Spleen (tissue), 7 donors: ENCODE measurements at regions not wholly inside any gene's neighbourhood (a gene's known extent, or its start where the extent isn't known, plus 50 kb on each side); places are given as distances from the start of the nearest gene placed in this dataset.

ENCODE experiments used
- CTCF ChIP-seq, 11 experiments: fragments of 200-600 bp in 7 of 11; fragments of 450-650 bp in 4 of 11; sonication (generic) in 4 of 11; IDR thresholded peaks in 8 of 11; conservative IDR thresholded peaks in 3 of 11; 1 replicate in 7 of 11; 2 replicates in 4 of 11; pipeline versions ENCODE4 v1.4.0 to v1.8.0; 2016 to 2021; ENCODE audit warnings: antibody characterized with exemption in 11 of 11, inconsistent platforms in 4 of 11, mild to moderate bottlenecking in 1 of 11
- POLR2A ChIP-seq, 3 donors: fragments of 450-650 bp; IDR thresholded peaks; one replicate each; pipeline ENCODE4 v1.5.1; 2017; ENCODE audit warnings: antibody characterized with exemption in 3 of 3, mild to moderate bottlenecking in 1 of 3
- donor health status: DM: no; HTN: no; CAD: no; lungs with moderate emphysema.
- donor health status: DM: no; HTN: no; CAD: no.
- donor health status: DM: no; HTN: no; CAD: no.

GRCh38 chr10:3512263-3512662 lies 272.7 kb downstream of the KLF6 start:
- TF ChIP-seq CTCF (IDR thresholded peaks at IDR 0.05 in 8 of 11, conservative IDR thresholded peaks at IDR 0.05 in 3 of 11) (no peak), POLR2A (IDR thresholded peaks at IDR 0.05) (no peak)
